ENCODE measurements at regions not wholly inside any gene's neighbourhood (a gene's known extent, or its start where the extent isn't known, plus 50 kb on each side); places are given as distances from the start of the nearest gene placed in this dataset.

- no peaks in the 10 kb centered on the region for H3K9me3 ChIP-seq
- no peak for DNase-seq (ENCODE audit: low spot score in 2 of 2)
- no peaks in the 10 kb centered on the region for H3K27me3 ChIP-seq (ENCODE audit: low read depth)
- no peak overlapping the region for H3K4me3 ChIP-seq
- in situ Hi-C loops (cut with MboI; ENCODE audit: low sequenced_read_pairs), result no loop called here
- no peaks in the 10 kb centered on the region for H3K36me3 ChIP-seq (replicated peaks)
- H3K4me1 ChIP-seq, result no peaks in the 10 kb centered on the region
These were observed 339.0 kb downstream of the RWDD3 start for GRCh38 chr1:95572962-95573361.

- Histone ChIP-seq H3K27me3 (ENCODE audit: low read depth) (no peaks in the 10 kb centered on the region; the same call in 1 of the 2 replicates), H3K9me3 (no peaks in the 10 kb centered on the region), H3K4me3 (no peak overlapping the region), H3K4me1 (no peaks in the 10 kb centered on the region), H3K36me3 (replicated peaks) (no peaks in the 10 kb centered on the region)
- DNase-seq (ENCODE audit: low spot score in 2 of 2), result no peak
- in situ Hi-C loops (cut with MboI; ENCODE audit: low sequenced_read_pairs), result no loop called here
These were observed 341.3 kb downstream of the RWDD3 start for GRCh38 chr1:95575291-95575690.

GRCh38 chr1:95578462-95578861 is 344.5 kb downstream of the RWDD3 start:
- DNase-seq (ENCODE audit: low spot score in 2 of 2), result no peak
- Histone ChIP-seq H3K4me1 (peaks cover 14% of the 10 kb centered on the region), H3K4me3 (no peak overlapping the region), H3K27me3 (ENCODE audit: low read depth) (no peaks in the 10 kb centered on the region; the same call in 1 of the 2 replicates), H3K36me3 (replicated peaks) (no peaks in the 10 kb centered on the region), H3K9me3 (no peaks in the 10 kb centered on the region)
- in situ Hi-C loops (cut with MboI; ENCODE audit: low sequenced_read_pairs), result no loop called here

- Histone ChIP-seq H3K27me3 (ENCODE audit: low read depth) (no peaks in the 10 kb centered on the region; the same call in 1 of the 2 replicates), H3K9me3 (no peaks in the 10 kb centered on the region), H3K36me3 (replicated peaks) (no peaks in the 10 kb centered on the region), H3K4me3 (no peak overlapping the region), H3K4me1 (peaks cover 14% of the 10 kb centered on the region)
- DNase-seq (ENCODE audit: low spot score in 2 of 2), result no peak
- in situ Hi-C loops (cut with MboI; ENCODE audit: low sequenced_read_pairs), result no loop called here
These were observed 348.2 kb downstream of the RWDD3 start for GRCh38 chr1:95582191-95582590.

- DNase-seq (ENCODE audit: low spot score in 2 of 2), result no peak
- H3K4me3 ChIP-seq, result no peak overlapping the region
- in situ Hi-C loops (cut with MboI; ENCODE audit: low sequenced_read_pairs), result no loop called here
These were observed 348.7 kb downstream of the RWDD3 start for GRCh38 chr1:95582746-95583145.

GRCh38 chr1:95583661-95584210 is 349.7 kb downstream of the RWDD3 start:
- Histone ChIP-seq H3K9me3 (no peaks in the 10 kb centered on the region), H3K4me3 (no peak overlapping the region), H3K36me3 (replicated peaks) (no peaks in the 10 kb centered on the region), H3K27me3 (ENCODE audit: low read depth) (no peaks in the 10 kb centered on the region; the same call in 1 of the 2 replicates), H3K4me1 (peaks cover 14% of the 10 kb centered on the region)
- no peak for DNase-seq (ENCODE audit: low spot score in 2 of 2)
- in situ Hi-C loops (cut with MboI; ENCODE audit: low sequenced_read_pairs), result no loop called here

More at GRCh38 chr1:95582746-95583145, 348.7 kb downstream of the RWDD3 start:
- Histone ChIP-seq H3K27me3 (ENCODE audit: low read depth) (no peaks in the 10 kb centered on the region; the same call in 1 of the 2 replicates), H3K4me1 (peaks cover 14% of the 10 kb centered on the region), H3K9me3 (no peaks in the 10 kb centered on the region), H3K36me3 (replicated peaks) (no peaks in the 10 kb centered on the region)

- Histone ChIP-seq H3K9me3 (no peaks in the 10 kb centered on the region), H3K36me3 (replicated peaks) (no peaks in the 10 kb centered on the region), H3K4me1 (peaks cover 14% of the 10 kb centered on the region), H3K27me3 (ENCODE audit: low read depth) (no peaks in the 10 kb centered on the region), H3K4me3 (no peak overlapping the region)
- in situ Hi-C loops (cut with MboI; ENCODE audit: low sequenced_read_pairs), result no loop called here
- no peak for DNase-seq (ENCODE audit: low spot score in 2 of 2)
These were observed 350.3 kb downstream of the RWDD3 start for GRCh38 chr1:95584315-95584714.

- Histone ChIP-seq H3K36me3 (replicated peaks) (no peaks in the 10 kb centered on the region), H3K9me3 (no peaks in the 10 kb centered on the region), H3K27me3 (ENCODE audit: low read depth) (no peaks in the 10 kb centered on the region; the same call in 1 of the 2 replicates), H3K4me3 (no peak overlapping the region), H3K4me1 (no peaks in the 10 kb centered on the region)
- in situ Hi-C loops (cut with MboI; ENCODE audit: low sequenced_read_pairs), result no loop called here
- DNase-seq (ENCODE audit: low spot score in 2 of 2), result no peak
These were observed 370.8 kb downstream of the RWDD3 start for GRCh38 chr1:95604771-95605170.

- DNase-seq (ENCODE audit: low spot score in 2 of 2), result no peak
- H3K27me3 ChIP-seq (ENCODE audit: low read depth), result no peaks in the 10 kb centered on the region; the same call in 1 of the 2 replicates
- in situ Hi-C loops (cut with MboI; ENCODE audit: low sequenced_read_pairs), result no loop called here
- H3K36me3 ChIP-seq (replicated peaks), result no peaks in the 10 kb centered on the region
- peaks cover 2% of the 10 kb centered on the region; the same call in 1 of the 2 replicates for H3K4me1 ChIP-seq
- no peaks in the 10 kb centered on the region for H3K9me3 ChIP-seq
- no peak overlapping the region for H3K4me3 ChIP-seq
These were observed 380.2 kb downstream of the RWDD3 start for GRCh38 chr1:95614197-95614596.

GRCh38 chr1:95615421-95615820 is 381.4 kb downstream of the RWDD3 start:
- DNase-seq (ENCODE audit: low spot score in 2 of 2), result no peak
- Histone ChIP-seq H3K9me3 (no peaks in the 10 kb centered on the region), H3K4me3 (no peak overlapping the region), H3K4me1 (peaks cover 2% of the 10 kb centered on the region; the same call in 1 of the 2 replicates), H3K27me3 (ENCODE audit: low read depth) (no peaks in the 10 kb centered on the region; the same call in 1 of the 2 replicates), H3K36me3 (replicated peaks) (no peaks in the 10 kb centered on the region)
- in situ Hi-C loops (cut with MboI; ENCODE audit: low sequenced_read_pairs), result no loop called here

GRCh38 chr1:95620076-95620475 is 386.1 kb downstream of the RWDD3 start:
- no peak for DNase-seq (ENCODE audit: low spot score in 2 of 2)
- in situ Hi-C loops (cut with MboI; ENCODE audit: low sequenced_read_pairs), result no loop called here
- no peaks in the 10 kb centered on the region for H3K9me3 ChIP-seq
- no peaks in the 10 kb centered on the region for H3K27me3 ChIP-seq (ENCODE audit: low read depth)
- H3K36me3 ChIP-seq (replicated peaks), result no peaks in the 10 kb centered on the region
- H3K4me1 ChIP-seq, result no peaks in the 10 kb centered on the region
- H3K4me3 ChIP-seq, result no peak overlapping the region

- no peak for DNase-seq (ENCODE audit: low spot score in 2 of 2)
- Histone ChIP-seq H3K36me3 (replicated peaks) (no peaks in the 10 kb centered on the region), H3K9me3 (no peaks in the 10 kb centered on the region), H3K4me1 (no peaks in the 10 kb centered on the region), H3K4me3 (no peak overlapping the region), H3K27me3 (ENCODE audit: low read depth) (no peaks in the 10 kb centered on the region)
- in situ Hi-C loops (cut with MboI; ENCODE audit: low sequenced_read_pairs), result no loop called here
These were observed 388.6 kb downstream of the RWDD3 start for GRCh38 chr1:95622609-95623008.

GRCh38 chr1:95625224-95625623 is 391.2 kb downstream of the RWDD3 start:
- Histone ChIP-seq H3K27me3 (ENCODE audit: low read depth) (no peaks in the 10 kb centered on the region), H3K36me3 (replicated peaks) (no peaks in the 10 kb centered on the region), H3K4me3 (no peak overlapping the region), H3K9me3 (no peaks in the 10 kb centered on the region), H3K4me1 (no peaks in the 10 kb centered on the region)
- in situ Hi-C loops (cut with MboI; ENCODE audit: low sequenced_read_pairs), result no loop called here
- no peak for DNase-seq (ENCODE audit: low spot score in 2 of 2)

GRCh38 chr1:95627244-95627643 is 393.2 kb downstream of the RWDD3 start:
- in situ Hi-C loops (cut with MboI; ENCODE audit: low sequenced_read_pairs), result no loop called here
- Histone ChIP-seq H3K4me3 (no peak overlapping the region), H3K36me3 (replicated peaks) (no peaks in the 10 kb centered on the region), H3K4me1 (no peaks in the 10 kb centered on the region), H3K9me3 (no peaks in the 10 kb centered on the region), H3K27me3 (ENCODE audit: low read depth) (no peaks in the 10 kb centered on the region)
- no peak for DNase-seq (ENCODE audit: low spot score in 2 of 2)

GRCh38 chr1:95631695-95632094 is 397.7 kb downstream of the RWDD3 start:
- in situ Hi-C loops (cut with MboI; ENCODE audit: low sequenced_read_pairs), result no loop called here
- H3K4me3 ChIP-seq, result no peak overlapping the region
- H3K36me3 ChIP-seq (replicated peaks), result no peaks in the 10 kb centered on the region
- no peak for DNase-seq (ENCODE audit: low spot score in 2 of 2)
- no peaks in the 10 kb centered on the region for H3K27me3 ChIP-seq (ENCODE audit: low read depth)
- no peaks in the 10 kb centered on the region for H3K4me1 ChIP-seq
- H3K9me3 ChIP-seq, result no peaks in the 10 kb centered on the region

All from HAP-1 (cell line).